ENCODE measurements at regions not wholly inside any gene's neighbourhood (a gene's known extent, or its start where the extent isn't known, plus 50 kb on each side); places are given as distances from the start of the nearest gene placed in this dataset.

GRCh38 chrX:120746153-120746552, 116.3 kb upstream of the C1GALT1C1 start:
- ATAC-seq (ENCODE audit: low FRiP score) (no peak), DNase-seq (no peak)
- H3K27me3 ChIP-seq (ENCODE audit: control insufficient read depth in 1 of 2, insufficient read depth in 2 of 2, low read length in 1 of 2), result no peaks in the 10 kb centered on the region
- 78 to 85% methylated on average over 2 of the region's 2 CpGs for WGBS, 2 donors
- H3K9me3 ChIP-seq (ENCODE audit: control insufficient read depth, low read length), result no peaks in the 10 kb centered on the region
- no peak overlapping the region for H3K4me3 ChIP-seq (ENCODE audit: low read length in 2 of 2)
- intact Hi-C loops (cut with DNase I), result no loop called here
- no peaks in the 10 kb centered on the region for H3K36me3 ChIP-seq (ENCODE audit: control insufficient read depth in 1 of 2, insufficient read depth in 2 of 2, low read length in 1 of 2)
- no peaks in the 10 kb centered on the region for H3K4me1 ChIP-seq (ENCODE audit: control insufficient read depth in 1 of 2, insufficient read depth in 2 of 2, low read length in 2 of 2)
- H3K27ac ChIP-seq (ENCODE audit: low read depth in 1 of 2, low read length in 2 of 2), result no peak overlapping the region

- H3K27me3 ChIP-seq (ENCODE audit: control insufficient read depth in 1 of 2, insufficient read depth in 2 of 2, low read length in 1 of 2), result no peaks in the 10 kb centered on the region
- WGBS, 2 donors, result 62 to 85% methylated on average over 5 of the region's 5 CpGs
- H3K4me3 ChIP-seq (ENCODE audit: low read length in 2 of 2), result no peak overlapping the region
- no peaks in the 10 kb centered on the region for H3K9me3 ChIP-seq (ENCODE audit: control insufficient read depth, low read length)
- intact Hi-C loops (cut with DNase I), result no loop called here
- H3K4me1 ChIP-seq (ENCODE audit: control insufficient read depth in 1 of 2, insufficient read depth in 2 of 2, low read length in 2 of 2), result no peaks in the 10 kb centered on the region
- ATAC-seq (ENCODE audit: low FRiP score), result no peak
- H3K36me3 ChIP-seq (ENCODE audit: control insufficient read depth in 1 of 2, insufficient read depth in 2 of 2, low read length in 1 of 2), result no peaks in the 10 kb centered on the region
- DNase-seq, result no peak
- no peak overlapping the region for H3K27ac ChIP-seq (ENCODE audit: low read depth in 1 of 2, low read length in 2 of 2)
Measured at GRCh38 chrX:120742946-120743665, 113.3 kb upstream of the C1GALT1C1 start.

- Histone ChIP-seq H3K27ac (ENCODE audit: low read depth in 1 of 2, low read length in 2 of 2) (no peak overlapping the region), H3K4me1 (ENCODE audit: control insufficient read depth in 1 of 2, insufficient read depth in 2 of 2, low read length in 2 of 2) (no peaks in the 10 kb centered on the region), H3K4me3 (ENCODE audit: low read length in 2 of 2) (no peak overlapping the region), H3K27me3 (ENCODE audit: control insufficient read depth in 1 of 2, insufficient read depth in 2 of 2, low read length in 1 of 2) (no peaks in the 10 kb centered on the region), H3K9me3 (ENCODE audit: control insufficient read depth, low read length) (no peaks in the 10 kb centered on the region), H3K36me3 (ENCODE audit: control insufficient read depth in 1 of 2, insufficient read depth in 2 of 2, low read length in 1 of 2) (no peaks in the 10 kb centered on the region)
- no peak for ATAC-seq (ENCODE audit: low FRiP score)
- intact Hi-C loops (cut with DNase I), result no loop called here
- DNase-seq, result no peak
- 87 to 95% methylated on average over 3 of the region's 3 CpGs for WGBS, 2 donors
Measured at GRCh38 chrX:120741452-120741851, 111.6 kb upstream of the C1GALT1C1 start.

GRCh38 chrX:120740072-120740471, 110.2 kb upstream of the C1GALT1C1 start:
- Histone ChIP-seq H3K27me3 (ENCODE audit: control insufficient read depth in 1 of 2, insufficient read depth in 2 of 2, low read length in 1 of 2) (no peaks in the 10 kb centered on the region), H3K27ac (ENCODE audit: low read depth in 1 of 2, low read length in 2 of 2) (no peak overlapping the region), H3K36me3 (ENCODE audit: control insufficient read depth in 1 of 2, insufficient read depth in 2 of 2, low read length in 1 of 2) (no peaks in the 10 kb centered on the region), H3K4me1 (ENCODE audit: control insufficient read depth in 1 of 2, insufficient read depth in 2 of 2, low read length in 2 of 2) (no peaks in the 10 kb centered on the region), H3K4me3 (ENCODE audit: low read length in 2 of 2) (no peak overlapping the region), H3K9me3 (ENCODE audit: control insufficient read depth, low read length) (no peaks in the 10 kb centered on the region)
- intact Hi-C loops (cut with DNase I), result no loop called here
- DNase-seq (no peak), ATAC-seq (ENCODE audit: low FRiP score) (no peak)
- WGBS, 2 donors, result 60 to 71% methylated on average over 2 of the region's 2 CpGs

- ATAC-seq (ENCODE audit: low FRiP score) (no peak), DNase-seq (no peak)
- no peak overlapping the region for H3K27ac ChIP-seq (ENCODE audit: low read depth in 1 of 2, low read length in 2 of 2)
- no peak overlapping the region for H3K4me3 ChIP-seq (ENCODE audit: low read length in 2 of 2)
- no peaks in the 10 kb centered on the region for H3K4me1 ChIP-seq (ENCODE audit: control insufficient read depth in 1 of 2, insufficient read depth in 2 of 2, low read length in 2 of 2)
- H3K36me3 ChIP-seq (ENCODE audit: control insufficient read depth in 1 of 2, insufficient read depth in 2 of 2, low read length in 1 of 2), result no peaks in the 10 kb centered on the region
- no peaks in the 10 kb centered on the region for H3K9me3 ChIP-seq (ENCODE audit: control insufficient read depth, low read length)
- intact Hi-C loops (cut with DNase I), result no loop called here
- H3K27me3 ChIP-seq (ENCODE audit: control insufficient read depth in 1 of 2, insufficient read depth in 2 of 2, low read length in 1 of 2), result no peaks in the 10 kb centered on the region
Measured at GRCh38 chrX:120739300-120739699, 109.4 kb upstream of the C1GALT1C1 start.

- Histone ChIP-seq H3K4me1 (ENCODE audit: control insufficient read depth in 1 of 2, insufficient read depth in 2 of 2, low read length in 2 of 2) (no peaks in the 10 kb centered on the region), H3K27me3 (ENCODE audit: control insufficient read depth in 1 of 2, insufficient read depth in 2 of 2, low read length in 1 of 2) (no peaks in the 10 kb centered on the region), H3K4me3 (ENCODE audit: low read length in 2 of 2) (no peak overlapping the region), H3K27ac (ENCODE audit: low read depth in 1 of 2, low read length in 2 of 2) (no peak overlapping the region), H3K36me3 (ENCODE audit: control insufficient read depth in 1 of 2, insufficient read depth in 2 of 2, low read length in 1 of 2) (no peaks in the 10 kb centered on the region), H3K9me3 (ENCODE audit: control insufficient read depth, low read length) (no peaks in the 10 kb centered on the region)
- ATAC-seq (ENCODE audit: low FRiP score) (no peak), DNase-seq (no peak)
- 52 to 87% methylated on average over 1 of the region's 1 CpG for WGBS, 2 donors
- intact Hi-C loops (cut with DNase I), result no loop called here
Measured at GRCh38 chrX:120736989-120737388, 107.1 kb upstream of the C1GALT1C1 start.

GRCh38 chrX:120735966-120736365, 106.1 kb upstream of the C1GALT1C1 start:
- Histone ChIP-seq H3K9me3 (ENCODE audit: control insufficient read depth, low read length) (no peaks in the 10 kb centered on the region), H3K27me3 (ENCODE audit: control insufficient read depth in 1 of 2, insufficient read depth in 2 of 2, low read length in 1 of 2) (no peaks in the 10 kb centered on the region), H3K27ac (ENCODE audit: low read depth in 1 of 2, low read length in 2 of 2) (no peak overlapping the region), H3K4me3 (ENCODE audit: low read length in 2 of 2) (no peak overlapping the region), H3K4me1 (ENCODE audit: control insufficient read depth in 1 of 2, insufficient read depth in 2 of 2, low read length in 2 of 2) (no peaks in the 10 kb centered on the region), H3K36me3 (ENCODE audit: control insufficient read depth in 1 of 2, insufficient read depth in 2 of 2, low read length in 1 of 2) (no peaks in the 10 kb centered on the region)
- 87 to 92% methylated on average over 2 of the region's 2 CpGs for WGBS, 2 donors
- DNase-seq (no peak), ATAC-seq (ENCODE audit: low FRiP score) (no peak)
- intact Hi-C loops (cut with DNase I), result no loop called here

GRCh38 chrX:120732879-120733278, 103.0 kb upstream of the C1GALT1C1 start:
- peak in 1 of 2 donors; percentile 75 for DNase-seq
- WGBS, 2 donors, result 86 to 96% methylated on average over 33 of the region's 33 CpGs
- no peaks in the 10 kb centered on the region for H3K27me3 ChIP-seq (ENCODE audit: control insufficient read depth in 1 of 2, insufficient read depth in 2 of 2, low read length in 1 of 2)
- H3K27ac ChIP-seq (ENCODE audit: low read depth in 1 of 2, low read length in 2 of 2), result no peak overlapping the region
- H3K9me3 ChIP-seq (ENCODE audit: control insufficient read depth, low read length), result no peaks in the 10 kb centered on the region
- H3K4me3 ChIP-seq (ENCODE audit: low read length in 2 of 2), result no peak overlapping the region
- H3K4me1 ChIP-seq (ENCODE audit: control insufficient read depth in 1 of 2, insufficient read depth in 2 of 2, low read length in 2 of 2), result no peaks in the 10 kb centered on the region
- no peaks in the 10 kb centered on the region for H3K36me3 ChIP-seq (ENCODE audit: control insufficient read depth in 1 of 2, insufficient read depth in 2 of 2, low read length in 1 of 2)
- no peak for ATAC-seq (ENCODE audit: low FRiP score)
- intact Hi-C loops (cut with DNase I), result no loop called here

- no peak for ATAC-seq (ENCODE audit: low FRiP score)
- 71 to 76% methylated on average over 7 of the region's 7 CpGs for WGBS, 2 donors
- no peaks in the 10 kb centered on the region for H3K36me3 ChIP-seq (ENCODE audit: control insufficient read depth in 1 of 2, insufficient read depth in 2 of 2, low read length in 1 of 2)
Measured at GRCh38 chrX:120732461-120732860, 102.6 kb upstream of the C1GALT1C1 start.

More at GRCh38 chrX:120732461-120732860, 102.6 kb upstream of the C1GALT1C1 start:
- H3K4me3 ChIP-seq (ENCODE audit: low read length in 2 of 2), result no peak overlapping the region
- no peaks in the 10 kb centered on the region for H3K4me1 ChIP-seq (ENCODE audit: control insufficient read depth in 1 of 2, insufficient read depth in 2 of 2, low read length in 2 of 2)
- H3K27ac ChIP-seq (ENCODE audit: low read depth in 1 of 2, low read length in 2 of 2), result no peak overlapping the region
- intact Hi-C loops (cut with DNase I), result no loop called here
- DNase-seq, result no peak
- no peaks in the 10 kb centered on the region for H3K9me3 ChIP-seq (ENCODE audit: control insufficient read depth, low read length)
- H3K27me3 ChIP-seq (ENCODE audit: control insufficient read depth in 1 of 2, insufficient read depth in 2 of 2, low read length in 1 of 2), result no peaks in the 10 kb centered on the region
